NCI-H1436 (cell line): ENCODE measurements at regions not wholly inside any gene's neighbourhood (a gene's known extent, or its start where the extent isn't known, plus 50 kb on each side); places are given as distances from the start of the nearest gene placed in this dataset.

ENCODE experiments used
- DNase-seq: peaks from one replicate; lab custom pipeline; 2025; lab: John Stamatoyannopoulos, UW

DNA sequence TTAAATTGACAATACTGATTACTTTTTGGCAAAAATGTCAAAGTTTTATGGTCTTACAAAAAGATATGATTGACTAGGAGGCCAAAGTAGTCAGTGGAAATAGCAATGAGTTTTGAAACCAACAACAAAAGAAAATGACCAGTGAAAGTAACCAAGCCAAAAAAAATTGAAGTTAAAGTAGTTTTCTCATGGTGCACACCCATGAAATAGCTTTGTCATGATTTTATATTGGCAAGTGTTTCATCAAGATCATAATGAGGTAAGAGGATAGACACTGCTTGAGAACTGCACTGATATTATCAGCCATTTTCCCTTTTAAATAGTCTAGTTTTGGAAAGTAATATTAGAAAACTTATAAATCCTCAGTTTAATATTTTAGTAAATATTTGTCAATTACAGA, 206.2 kb upstream of the ADAMTS5 start:
- no peak for DNase-seq

DNA sequence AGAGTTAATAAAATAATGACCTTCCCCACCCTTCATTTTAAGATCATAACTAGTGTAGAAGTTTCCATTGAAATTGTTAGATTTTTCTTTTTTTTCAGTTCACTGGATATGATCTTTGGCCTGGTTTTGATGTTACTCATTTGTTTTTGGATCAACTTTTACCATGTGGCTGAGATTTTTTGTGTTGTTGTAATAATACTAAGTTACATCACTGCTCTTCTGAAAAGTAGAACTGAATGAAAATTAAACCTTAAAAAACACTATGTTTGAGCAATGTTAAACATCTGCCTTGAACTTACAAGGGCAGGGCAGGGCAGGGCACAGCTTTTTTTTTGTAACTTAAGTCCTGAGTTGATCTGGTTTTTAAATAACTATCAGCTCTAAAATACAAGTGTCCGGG, 204.8 kb upstream of the ADAMTS5 start:
- no peak for DNase-seq

- no peak for DNase-seq
Observed at GRCh38 chr21:27168084-27168483, 201.2 kb upstream of the ADAMTS5 start.

DNA sequence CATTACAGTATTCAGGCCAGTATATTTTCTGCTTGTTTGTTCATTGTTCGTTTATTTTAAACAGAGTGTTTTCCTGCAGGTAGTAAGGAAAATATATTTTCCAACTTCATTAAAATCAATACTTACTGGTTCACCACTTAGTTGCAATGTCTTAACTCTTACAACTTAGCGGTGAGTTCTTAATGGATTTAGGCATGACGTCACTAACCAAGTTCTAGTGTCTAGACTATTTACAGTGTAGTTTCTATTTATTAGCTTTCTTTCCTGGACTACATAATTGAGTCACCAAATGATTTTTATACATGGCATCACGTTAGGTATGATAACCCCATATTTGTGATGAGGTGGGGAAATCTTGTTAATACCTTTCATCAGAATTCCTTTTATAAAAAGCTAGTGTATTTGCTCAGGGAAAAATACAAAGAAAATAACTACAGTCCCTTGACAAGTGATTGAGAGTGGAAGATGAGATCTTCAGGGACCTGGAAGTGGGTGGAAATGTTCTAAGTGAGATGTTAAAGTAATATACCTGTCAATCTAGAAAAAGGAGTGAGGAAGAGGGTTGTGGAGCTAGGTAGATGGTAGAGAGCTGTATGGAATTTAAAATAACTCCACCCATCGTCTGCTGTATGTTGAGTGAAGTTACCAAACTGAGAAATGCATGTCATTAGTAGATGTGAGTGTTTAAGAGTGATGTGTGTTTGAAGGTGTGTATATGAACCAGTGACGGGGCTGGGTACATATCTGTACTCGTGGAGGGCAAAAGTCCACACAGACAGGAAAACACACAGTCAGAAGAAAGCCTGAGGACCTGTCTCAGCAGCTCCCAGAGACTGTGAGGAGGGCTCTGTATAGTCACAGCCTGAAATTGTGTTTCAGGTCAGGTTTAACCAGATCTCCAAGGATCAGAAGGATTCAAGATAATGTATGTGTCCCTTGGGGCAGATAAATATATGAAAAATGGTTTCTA, 197.6 kb upstream of the ADAMTS5 start:
- DNase-seq = no peak

DNA sequence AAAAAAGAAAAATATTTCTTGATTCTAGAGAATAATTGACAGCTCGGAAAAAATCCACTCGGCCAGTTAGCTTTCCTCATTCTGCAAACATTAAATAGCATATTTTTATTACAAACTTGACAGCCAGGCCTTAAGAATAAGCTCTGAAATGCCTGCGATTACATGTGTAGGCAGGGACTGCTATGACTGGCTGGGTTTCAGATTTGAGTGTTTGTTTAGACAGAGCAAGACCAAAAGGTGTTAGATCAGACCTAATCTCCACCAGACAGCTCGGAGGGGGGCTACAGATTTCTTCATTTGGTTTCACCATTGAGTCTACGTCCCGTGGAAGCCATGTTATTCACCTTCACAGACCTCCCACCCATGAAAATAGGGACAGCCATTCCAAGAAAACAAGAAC, 192.1 kb upstream of the ADAMTS5 start:
- DNase-seq = no peak

GRCh38 chr21:27157097-27157496, 190.2 kb upstream of the ADAMTS5 start:
- DNase-seq = no peak

DNA sequence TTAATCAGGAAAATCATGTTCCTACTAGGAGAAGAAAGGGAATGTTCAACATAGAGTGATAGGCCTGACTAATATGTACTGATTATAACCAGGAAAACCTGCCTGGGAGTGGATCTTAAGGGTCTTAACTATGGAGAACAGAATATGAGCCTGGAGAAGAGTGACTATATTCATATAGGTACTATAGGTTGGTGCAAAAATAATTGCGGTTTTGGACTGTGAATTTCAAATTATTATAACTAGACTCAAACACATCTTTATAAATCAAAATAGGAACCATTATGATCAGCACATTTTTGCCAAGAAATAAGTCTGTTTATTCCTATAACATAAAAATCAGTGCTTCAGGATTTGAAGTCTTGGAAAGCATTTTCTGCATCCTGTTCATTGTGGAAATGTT, 189.8 kb upstream of the ADAMTS5 start:
- no peak for DNase-seq

- DNase-seq = no peak
Observed at GRCh38 chr21:27155130-27155500, 188.2 kb upstream of the ADAMTS5 start.

DNA sequence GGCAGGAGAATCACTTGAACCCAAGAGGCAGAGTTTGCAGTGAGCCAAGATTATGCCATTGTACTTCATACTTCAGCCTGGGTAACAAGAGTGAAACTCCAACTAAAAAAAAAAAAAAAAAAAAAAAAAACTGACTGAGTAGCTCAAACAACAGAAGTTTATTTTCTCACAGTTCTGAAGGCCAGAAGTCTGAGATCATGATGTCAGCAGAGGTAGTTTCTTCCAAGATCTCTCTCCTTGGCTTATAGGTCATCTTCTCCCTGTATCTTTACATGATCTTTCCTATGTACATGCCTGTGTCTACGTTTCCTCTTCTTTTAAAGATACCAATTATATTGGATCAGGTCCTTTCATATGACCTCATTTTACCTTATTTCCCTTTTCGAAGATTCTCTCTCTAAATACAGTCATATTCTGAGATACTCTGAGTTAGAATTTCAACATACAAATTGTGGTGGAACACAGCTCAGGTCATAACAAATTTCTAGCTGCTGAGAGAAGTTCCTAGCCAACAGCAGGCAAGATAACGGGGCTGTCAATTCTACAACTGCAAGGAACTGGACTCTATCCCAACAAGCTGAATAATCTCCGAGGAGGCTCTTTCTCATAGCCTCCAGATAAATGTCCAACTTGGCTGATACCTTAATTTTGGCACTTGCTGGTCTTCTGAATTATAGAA, 187.7 kb upstream of the ADAMTS5 start:
- no peak for DNase-seq

DNA sequence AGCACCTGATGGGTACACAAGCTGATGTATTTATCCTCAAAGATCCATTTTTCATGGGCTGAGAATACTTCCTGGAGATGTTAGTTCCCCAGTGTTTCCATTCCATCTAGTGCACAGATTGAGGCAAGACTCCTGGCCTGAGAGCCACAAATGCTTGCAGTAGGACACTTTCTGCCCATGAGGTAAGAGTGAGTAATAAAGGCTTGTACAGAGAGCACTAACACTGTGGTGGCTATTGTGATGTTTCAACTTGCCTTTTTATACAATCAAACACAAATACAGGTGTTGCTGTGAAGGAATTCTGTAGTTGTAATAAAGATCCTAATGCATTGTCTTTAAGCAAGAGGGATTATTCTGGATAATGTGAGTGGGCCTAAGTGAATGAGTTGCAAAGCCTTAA, 186.1 kb upstream of the ADAMTS5 start:
- DNase-seq = no peak

DNA sequence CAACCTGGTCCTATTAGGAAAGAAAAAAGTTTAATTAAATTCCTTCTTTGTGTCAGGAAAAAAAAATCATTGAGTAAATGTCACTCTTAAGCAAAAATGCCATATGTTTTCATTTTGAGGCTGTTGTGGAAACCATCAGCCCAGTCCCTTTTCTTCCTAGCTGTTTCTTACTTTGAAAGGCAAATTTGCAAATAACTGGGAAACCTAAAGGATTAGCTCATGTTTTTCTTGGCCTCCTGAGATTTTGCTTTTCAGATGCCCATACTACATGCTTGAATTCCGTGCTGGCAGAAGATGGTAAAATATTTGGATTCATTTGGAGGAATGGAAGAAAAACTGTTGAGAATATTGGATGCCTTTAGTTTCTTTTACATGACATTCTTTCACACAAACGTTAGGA, 182.1 kb upstream of the ADAMTS5 start:
- DNase-seq = no peak

GRCh38 chr21:27146268-27146667, 179.4 kb upstream of the ADAMTS5 start:
- no peak for DNase-seq

- no peak for DNase-seq
Observed at GRCh38 chr21:27145134-27145798, 178.4 kb upstream of the ADAMTS5 start.

DNA sequence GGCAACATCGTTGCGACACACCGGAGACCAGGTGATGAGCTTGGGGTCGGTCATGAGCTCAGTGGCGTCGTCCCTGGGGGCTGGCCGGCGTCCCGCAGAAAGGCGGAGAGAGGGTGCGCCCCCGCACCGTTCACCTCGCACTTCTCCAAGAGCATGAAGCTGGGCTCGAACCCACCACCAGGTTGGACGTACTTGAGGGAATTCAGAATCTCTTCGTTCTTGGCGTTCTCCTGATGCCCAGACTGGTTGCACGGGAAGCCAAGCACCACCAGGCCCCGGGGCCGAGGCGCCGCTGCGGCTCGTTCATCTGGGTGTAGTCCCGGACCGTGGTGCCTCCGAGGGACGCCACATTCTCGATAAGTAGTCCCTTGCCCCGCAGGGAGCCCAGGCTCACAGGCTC, 176.6 kb upstream of the ADAMTS5 start:
- no peak for DNase-seq

GRCh38 chr21:27139526-27139925, 172.6 kb upstream of the ADAMTS5 start:
- no peak for DNase-seq

GRCh38 chr21:27134516-27134915, 167.6 kb upstream of the ADAMTS5 start:
- DNase-seq = no peak

- no peak for DNase-seq
Observed at GRCh38 chr21:27132266-27132665, 165.4 kb upstream of the ADAMTS5 start.

GRCh38 chr21:27130154-27130553, 163.3 kb upstream of the ADAMTS5 start:
- DNase-seq = no peak

GRCh38 chr21:27129694-27130093, 162.8 kb upstream of the ADAMTS5 start:
- DNase-seq = no peak

- no peak for DNase-seq
Observed at GRCh38 chr21:27129215-27129614, 162.3 kb upstream of the ADAMTS5 start.

DNA sequence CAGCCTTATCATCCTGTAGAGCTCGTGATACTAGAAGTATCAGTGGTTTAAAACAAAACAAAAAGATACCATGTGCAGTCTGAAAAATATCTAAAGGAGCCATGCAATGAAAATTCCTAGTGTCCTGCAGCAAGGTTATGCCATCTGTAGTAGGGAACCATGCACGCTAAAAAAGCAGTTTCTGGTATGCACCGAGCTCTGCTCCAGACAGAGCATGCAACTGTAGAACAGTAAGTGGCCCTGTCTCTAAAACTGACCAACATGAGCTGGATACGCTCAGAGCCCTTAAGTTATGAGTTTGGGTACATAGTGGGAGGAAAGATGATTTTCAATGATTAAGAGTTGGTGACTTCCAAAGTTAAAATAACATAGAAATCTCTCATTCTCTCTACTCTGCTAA, 159.3 kb upstream of the ADAMTS5 start:
- no peak for DNase-seq

DNA sequence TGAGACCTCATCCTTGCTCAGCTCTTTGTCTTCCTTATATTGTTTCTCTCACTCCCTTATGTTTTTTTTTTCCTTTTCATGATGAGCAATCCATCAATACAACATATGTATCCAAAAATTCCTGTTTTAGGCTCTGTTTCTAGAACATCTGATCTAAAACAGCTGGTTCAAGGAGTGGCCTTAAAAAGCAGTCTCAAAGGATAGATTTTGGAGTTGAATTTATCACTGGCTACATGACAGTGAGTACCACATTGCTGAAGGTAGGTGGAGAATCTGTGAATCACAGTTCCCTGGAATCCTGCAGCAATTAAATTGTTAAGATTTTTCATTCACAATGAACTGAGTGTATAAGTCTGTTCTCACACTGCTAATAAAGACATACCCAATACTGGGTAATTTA, 155.8 kb upstream of the ADAMTS5 start:
- no peak for DNase-seq

- no peak for DNase-seq
Observed at GRCh38 chr21:27114111-27114510, 147.2 kb upstream of the ADAMTS5 start.
